ENCODE measurements at regions not wholly inside any gene's neighbourhood (a gene's known extent, or its start where the extent isn't known, plus 50 kb on each side); places are given as distances from the start of the nearest gene placed in this dataset.
A peak's percentile ranks its signal among the peaks of the same experiment; 100 is the strongest.

GRCh38 chr15:70439880-70440279 is 323.5 kb downstream of the UACA start:
- no peak for DNase-seq (ENCODE audit: low spot score)
- no peak for ATAC-seq (ENCODE audit: low FRiP score)
- TF ChIP-seq CTCF (IDR thresholded peaks at IDR 0.05), result no peak

GRCh38 chr15:70439304-70439877 is 324.0 kb downstream of the UACA start:
- peak; percentile 5 for ATAC-seq (ENCODE audit: low FRiP score)
- DNase-seq (ENCODE audit: low spot score), result no peak
- no peak for TF ChIP-seq CTCF (IDR thresholded peaks at IDR 0.05)

GRCh38 chr15:70438776-70439175 is 324.6 kb downstream of the UACA start:
- DNase-seq (ENCODE audit: low spot score) (no peak), ATAC-seq (ENCODE audit: low FRiP score) (no peak)
- no peak for TF ChIP-seq CTCF (IDR thresholded peaks at IDR 0.05)

GRCh38 chr15:70437882-70438451 is 325.4 kb downstream of the UACA start:
- TF ChIP-seq CTCF (IDR thresholded peaks at IDR 0.05), result no peak
- DNase-seq (ENCODE audit: low spot score) (no peak), ATAC-seq (ENCODE audit: low FRiP score) (no peak)

- TF ChIP-seq CTCF (IDR thresholded peaks at IDR 0.05), result no peak
- no peak for DNase-seq (ENCODE audit: low spot score)
- ATAC-seq (ENCODE audit: low FRiP score), result no peak
These were observed 326.3 kb downstream of the UACA start for GRCh38 chr15:70437089-70437488.

GRCh38 chr15:70436428-70436827 is 326.9 kb downstream of the UACA start:
- no peak for DNase-seq (ENCODE audit: low spot score)
- ATAC-seq (ENCODE audit: low FRiP score), result no peak
- no peak for TF ChIP-seq CTCF (IDR thresholded peaks at IDR 0.05)

GRCh38 chr15:70435872-70436271 is 327.5 kb downstream of the UACA start:
- ATAC-seq (ENCODE audit: low FRiP score) (no peak), DNase-seq (ENCODE audit: low spot score) (no peak)
- no peak for TF ChIP-seq CTCF (IDR thresholded peaks at IDR 0.05)
